Progenitor cell of endocrine pancreas (in vitro differentiated cells): ENCODE measurements at regions not wholly inside any gene's neighbourhood (a gene's known extent, or its start where the extent isn't known, plus 50 kb on each side); places are given as distances from the start of the nearest gene placed in this dataset.

Experiments
- DNase-seq: peaks from one replicate; pipeline ENCODE4 v3.0.0; 2021; ENCODE audit warnings: low spot score; ENCODE audit not compliant: unreplicated experiment
- H3K27ac Mint-ChIP-seq: 2 replicates; pipeline ENCODE4 v1.8.0; 2021; ENCODE audit warnings: mild to moderate bottlenecking, moderate library complexity, mixed read lengths
- H3K27me3 Mint-ChIP-seq: 2 replicates; pipeline ENCODE4 v1.8.0; 2021; ENCODE audit warnings: mixed read lengths
- H3K36me3 Mint-ChIP-seq: 2 replicates; pipeline ENCODE4 v1.8.0; 2022; ENCODE audit warnings: mixed read lengths; ENCODE audit not compliant: insufficient read depth
- H3K4me1 Mint-ChIP-seq: 2 replicates; pipeline ENCODE4 v1.8.0; 2021; ENCODE audit warnings: low read depth, mixed read lengths
- H3K4me3 Mint-ChIP-seq: 2 replicates; pipeline ENCODE4 v1.8.0; 2021; ENCODE audit warnings: low read depth, mild to moderate bottlenecking, moderate library complexity, mixed read lengths
- H3K9me3 Mint-ChIP-seq: 2 replicates; pipeline ENCODE4 v1.8.0; 2021; ENCODE audit warnings: low read depth, mixed read lengths
- TF ChIP-seq, protein P1 (sequence below): fragments of 200-600 bp; sonication (generic); IDR thresholded peaks from one replicate; pipeline ENCODE4 v1.5.0; 2021; ENCODE audit warnings: antibody characterized with exemption, mild to moderate bottlenecking; ENCODE audit not compliant: unreplicated experiment

DNA sequence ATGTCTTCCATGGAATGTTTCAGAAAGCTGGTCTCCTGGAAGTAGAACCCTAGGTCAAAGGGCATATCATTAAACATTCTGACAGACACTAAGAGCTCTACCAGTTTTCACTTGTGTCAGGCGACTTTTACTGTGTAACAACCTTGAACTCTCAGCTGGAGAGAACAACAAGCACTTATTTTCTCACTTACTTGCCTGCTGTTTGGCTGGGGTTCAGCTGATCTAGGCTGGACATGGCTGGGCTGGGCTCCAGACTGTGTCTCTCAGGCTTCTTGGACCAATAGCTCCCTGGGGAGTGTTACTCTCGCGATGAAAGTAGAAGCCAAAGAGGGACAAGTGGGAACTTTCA is 527.3 kb downstream of the SHQ1 start:
- Mint-ChIP-seq H3K4me1 (peaks cover 3% of the 10 kb centered on the region), H3K4me3 (no peak overlapping the region), H3K27me3 (no peaks in the 10 kb centered on the region), H3K36me3 (no peaks in the 10 kb centered on the region), H3K27ac (no peak overlapping the region), H3K9me3 (no peaks in the 10 kb centered on the region)
- TF ChIP-seq, protein P1, sequence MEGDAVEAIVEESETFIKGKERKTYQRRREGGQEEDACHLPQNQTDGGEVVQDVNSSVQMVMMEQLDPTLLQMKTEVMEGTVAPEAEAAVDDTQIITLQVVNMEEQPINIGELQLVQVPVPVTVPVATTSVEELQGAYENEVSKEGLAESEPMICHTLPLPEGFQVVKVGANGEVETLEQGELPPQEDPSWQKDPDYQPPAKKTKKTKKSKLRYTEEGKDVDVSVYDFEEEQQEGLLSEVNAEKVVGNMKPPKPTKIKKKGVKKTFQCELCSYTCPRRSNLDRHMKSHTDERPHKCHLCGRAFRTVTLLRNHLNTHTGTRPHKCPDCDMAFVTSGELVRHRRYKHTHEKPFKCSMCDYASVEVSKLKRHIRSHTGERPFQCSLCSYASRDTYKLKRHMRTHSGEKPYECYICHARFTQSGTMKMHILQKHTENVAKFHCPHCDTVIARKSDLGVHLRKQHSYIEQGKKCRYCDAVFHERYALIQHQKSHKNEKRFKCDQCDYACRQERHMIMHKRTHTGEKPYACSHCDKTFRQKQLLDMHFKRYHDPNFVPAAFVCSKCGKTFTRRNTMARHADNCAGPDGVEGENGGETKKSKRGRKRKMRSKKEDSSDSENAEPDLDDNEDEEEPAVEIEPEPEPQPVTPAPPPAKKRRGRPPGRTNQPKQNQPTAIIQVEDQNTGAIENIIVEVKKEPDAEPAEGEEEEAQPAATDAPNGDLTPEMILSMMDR, result no peak
- DNase-seq, result no peak

DNA sequence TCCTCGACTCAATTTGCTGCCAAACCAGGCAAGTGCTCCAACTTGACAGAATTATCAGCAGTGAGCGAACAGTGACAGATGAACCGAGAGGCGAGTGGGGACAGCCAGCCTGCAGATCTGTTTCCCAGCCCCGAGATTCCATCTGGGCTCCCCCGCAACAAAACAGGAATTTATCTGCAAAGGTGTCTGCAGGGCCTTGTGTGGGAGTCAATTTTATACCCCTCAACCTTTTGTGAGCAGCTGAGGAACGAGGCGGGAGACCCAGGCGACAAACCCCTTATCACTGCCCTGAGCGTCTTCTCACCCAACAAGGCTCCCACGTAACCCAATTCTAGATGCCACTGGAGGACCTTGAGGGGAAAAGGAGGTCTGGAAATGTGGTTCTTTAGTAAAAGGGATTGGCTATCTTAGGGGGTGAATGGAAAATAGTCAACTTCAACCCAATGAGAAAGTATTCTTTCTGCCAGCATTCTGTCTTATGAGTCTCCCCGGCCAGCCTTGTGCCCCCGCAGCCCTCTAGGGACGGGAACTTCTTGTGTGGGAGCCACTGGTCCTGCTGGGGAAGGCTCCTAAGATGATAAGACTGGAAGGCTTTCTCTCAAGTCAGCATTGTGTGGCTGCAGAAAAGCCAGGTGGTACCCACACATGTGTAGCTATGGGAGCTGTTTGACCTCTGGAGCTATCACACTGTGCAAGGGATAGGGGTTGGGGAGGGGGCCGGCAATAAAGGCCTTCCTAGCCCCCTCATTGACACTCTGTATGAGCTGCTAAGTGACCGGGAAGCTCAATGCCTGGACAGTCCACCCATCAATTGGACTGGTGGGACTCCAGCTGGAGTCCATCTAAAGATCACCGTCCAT is 527.9 kb downstream of the SHQ1 start:
- TF ChIP-seq, protein P1, result no peak
- no peaks in the 10 kb centered on the region for H3K9me3 Mint-ChIP-seq
- H3K27me3 Mint-ChIP-seq, result no peaks in the 10 kb centered on the region
- no peak overlapping the region for H3K27ac Mint-ChIP-seq
- DNase-seq, result no peak
- no peaks in the 10 kb centered on the region for H3K36me3 Mint-ChIP-seq
- no peak overlapping the region for H3K4me3 Mint-ChIP-seq
- H3K4me1 Mint-ChIP-seq, result peaks cover 3% of the 10 kb centered on the region

- DNase-seq, result no peak
- no peak overlapping the region for H3K4me3 Mint-ChIP-seq
- no peaks in the 10 kb centered on the region for H3K27me3 Mint-ChIP-seq
- H3K27ac Mint-ChIP-seq, result no peak overlapping the region
- TF ChIP-seq, protein P1, result no peak
- no peaks in the 10 kb centered on the region for H3K9me3 Mint-ChIP-seq
- H3K36me3 Mint-ChIP-seq, result no peaks in the 10 kb centered on the region
- peaks cover 3% of the 10 kb centered on the region for H3K4me1 Mint-ChIP-seq
Observed at GRCh38 chr3:72319194-72320094, 528.8 kb downstream of the SHQ1 start.

- TF ChIP-seq, protein P1, result no peak
- H3K36me3 Mint-ChIP-seq, result no peaks in the 10 kb centered on the region
- peaks cover 3% of the 10 kb centered on the region for H3K4me1 Mint-ChIP-seq
- H3K27ac Mint-ChIP-seq, result no peak overlapping the region
- H3K4me3 Mint-ChIP-seq, result no peak overlapping the region
- H3K27me3 Mint-ChIP-seq, result no peaks in the 10 kb centered on the region
- no peaks in the 10 kb centered on the region for H3K9me3 Mint-ChIP-seq
- no peak for DNase-seq
Observed at GRCh38 chr3:72318504-72319193, 529.6 kb downstream of the SHQ1 start.

GRCh38 chr3:72317491-72317890 is 530.8 kb downstream of the SHQ1 start:
- DNase-seq, result no peak
- Mint-ChIP-seq H3K27me3 (no peaks in the 10 kb centered on the region), H3K4me3 (no peak overlapping the region), H3K36me3 (no peaks in the 10 kb centered on the region), H3K27ac (no peak overlapping the region), H3K9me3 (no peaks in the 10 kb centered on the region), H3K4me1 (peaks cover 3% of the 10 kb centered on the region)
- TF ChIP-seq, protein P1, result no peak
